Sigmoid colon (tissue), 6 donors: ENCODE measurements at regions not wholly inside any gene's neighbourhood (a gene's known extent, or its start where the extent isn't known, plus 50 kb on each side); places are given as distances from the start of the nearest gene placed in this dataset.
"Not testable (repeated sequence)": the region's sequence is repeated elsewhere in the genome, so short reads cannot be mapped to it uniquely, and the experiment has no call there.

Experiments
- DNase-seq: peaks from one replicate; pipeline ENCODE4 v3.0.0-alpha.2; 2019
- H3K27ac ChIP-seq, 4 donors: fragments of 200-600 bp; sonication (generic); one replicate each; pipeline ENCODE4 v1.5.1; 2016 to 2019; ENCODE audit warnings: mild to moderate bottlenecking in 1 of 4
- H3K27me3 ChIP-seq, 3 donors: fragments of 200-600 bp; sonication (generic); one replicate each; pipeline ENCODE4 v1.5.1; 2019; ENCODE audit warnings: mild to moderate bottlenecking in 1 of 3
- H3K36me3 ChIP-seq, 4 donors: fragments of 200-600 bp; sonication (generic); one replicate each; pipeline ENCODE4 v1.5.1; 2016 to 2019
- H3K4me1 ChIP-seq, 4 donors: fragments of 200-600 bp; sonication (generic); one replicate each; pipeline ENCODE4 v1.5.1; 2017 to 2019
- H3K4me3 ChIP-seq, 4 donors: fragments of 200-600 bp; sonication (generic); one replicate each; pipeline ENCODE4 v1.5.1; 2017 to 2019; ENCODE audit warnings: mild to moderate bottlenecking in 2 of 4, moderate library complexity in 1 of 4
- H3K9me3 ChIP-seq, 4 donors: fragments of 200-600 bp in 3 of 4; sonication (generic) in 3 of 4; one replicate each; pipeline versions ENCODE4 v1.5.1 to v1.6.1; 2013 to 2019
- EP300 ChIP-seq, 4 donors: sonication (generic); formaldehyde crosslinking; IDR thresholded peaks; one replicate each; pipeline ENCODE4 v1.6.1; 2017; ENCODE audit warnings: antibody characterized with exemption in 4 of 4
- POLR2A ChIP-seq, 2 donors: fragments of 450-650 bp; IDR thresholded peaks; one replicate each; pipeline ENCODE4 v1.6.1; 2016; ENCODE audit warnings: antibody characterized with exemption in 2 of 2, mild to moderate bottlenecking in 2 of 2, moderate library complexity in 2 of 2
- POLR2AphosphoS5 ChIP-seq, 4 donors: sonication (generic); formaldehyde crosslinking; IDR thresholded peaks; one replicate each; pipeline ENCODE4 v1.6.1; 2017; ENCODE audit warnings: antibody characterized with exemption in 4 of 4
- WGBS, 2 donors: extraction: QIAGEN DNeasy Blood & Tissue Kit; methylation state at CpG; one replicate each; pipeline ENCODE4 v1.1.7; 2013; 5-methylcytosine and 5-hydroxymethylcytosine counted together
- intact Hi-C: fragments of 100-400 bp; cut with DNase I; formaldehyde crosslinking; loops from one replicate; pipeline ENCODE4 v1.15.1; 2023
- TF ChIP-seq, protein P1 (sequence below), 4 experiments: fragments of 450-650 bp in 3 of 4; fragments of 200-600 bp in 1 of 4; IDR thresholded peaks; one replicate each; pipeline ENCODE4 v1.5.1; 2016 to 2019; ENCODE audit warnings: antibody characterized with exemption in 4 of 4, mild to moderate bottlenecking in 3 of 4, moderate library complexity in 2 of 4
- donor health status: healthy with polysubstance abuse.
- donor health status: healthy.

- Histone ChIP-seq H3K27me3 (no peaks in the 10 kb centered on the region), H3K9me3 (peaks cover 0 to 16% (median 3%) of the 10 kb centered on the region in 4 donors), H3K4me1 (no peaks in the 10 kb centered on the region), H3K27ac (no peak overlapping the region), H3K4me3 (no peak overlapping the region), H3K36me3 (no peaks in the 10 kb centered on the region)
- intact Hi-C loops: no loop called here
- DNase-seq: no peak
- TF ChIP-seq, protein P1, sequence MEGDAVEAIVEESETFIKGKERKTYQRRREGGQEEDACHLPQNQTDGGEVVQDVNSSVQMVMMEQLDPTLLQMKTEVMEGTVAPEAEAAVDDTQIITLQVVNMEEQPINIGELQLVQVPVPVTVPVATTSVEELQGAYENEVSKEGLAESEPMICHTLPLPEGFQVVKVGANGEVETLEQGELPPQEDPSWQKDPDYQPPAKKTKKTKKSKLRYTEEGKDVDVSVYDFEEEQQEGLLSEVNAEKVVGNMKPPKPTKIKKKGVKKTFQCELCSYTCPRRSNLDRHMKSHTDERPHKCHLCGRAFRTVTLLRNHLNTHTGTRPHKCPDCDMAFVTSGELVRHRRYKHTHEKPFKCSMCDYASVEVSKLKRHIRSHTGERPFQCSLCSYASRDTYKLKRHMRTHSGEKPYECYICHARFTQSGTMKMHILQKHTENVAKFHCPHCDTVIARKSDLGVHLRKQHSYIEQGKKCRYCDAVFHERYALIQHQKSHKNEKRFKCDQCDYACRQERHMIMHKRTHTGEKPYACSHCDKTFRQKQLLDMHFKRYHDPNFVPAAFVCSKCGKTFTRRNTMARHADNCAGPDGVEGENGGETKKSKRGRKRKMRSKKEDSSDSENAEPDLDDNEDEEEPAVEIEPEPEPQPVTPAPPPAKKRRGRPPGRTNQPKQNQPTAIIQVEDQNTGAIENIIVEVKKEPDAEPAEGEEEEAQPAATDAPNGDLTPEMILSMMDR (IDR thresholded peaks at IDR 0.05): no peak
- TF ChIP-seq POLR2A (IDR thresholded peaks at IDR 0.05) (no peak), POLR2AphosphoS5 (IDR thresholded peaks at IDR 0.05) (no peak), EP300 (IDR thresholded peaks at IDR 0.05) (no peak)
- 94 to 98% methylated on average over 2 of the region's 2 CpGs for WGBS, 2 donors
These were observed 325.2 kb upstream of the POU5F2 start for GRCh38 chr5:94066437-94067207.

- no peak for DNase-seq
- Histone ChIP-seq H3K4me3 (no peak overlapping the region), H3K9me3 (peaks cover 0 to 16% (median 3%) of the 10 kb centered on the region in 4 donors), H3K36me3 (no peaks in the 10 kb centered on the region), H3K4me1 (no peaks in the 10 kb centered on the region), H3K27me3 (no peaks in the 10 kb centered on the region), H3K27ac (no peak overlapping the region)
- intact Hi-C loops: no loop called here
- TF ChIP-seq POLR2A (IDR thresholded peaks at IDR 0.05) (no peak), EP300 (IDR thresholded peaks at IDR 0.05) (no peak), POLR2AphosphoS5 (IDR thresholded peaks at IDR 0.05) (no peak)
- TF ChIP-seq, protein P1 (IDR thresholded peaks at IDR 0.05): no peak
These were observed 322.6 kb upstream of the POU5F2 start for GRCh38 chr5:94064025-94064424.

GRCh38 chr5:94057655-94058054 is 316.3 kb upstream of the POU5F2 start:
- intact Hi-C loops: no loop called here
- Histone ChIP-seq H3K4me1 (peaks cover 0 to 10% (median 5%) of the 10 kb centered on the region in 4 donors), H3K27ac (no peak overlapping the region)

DNA sequence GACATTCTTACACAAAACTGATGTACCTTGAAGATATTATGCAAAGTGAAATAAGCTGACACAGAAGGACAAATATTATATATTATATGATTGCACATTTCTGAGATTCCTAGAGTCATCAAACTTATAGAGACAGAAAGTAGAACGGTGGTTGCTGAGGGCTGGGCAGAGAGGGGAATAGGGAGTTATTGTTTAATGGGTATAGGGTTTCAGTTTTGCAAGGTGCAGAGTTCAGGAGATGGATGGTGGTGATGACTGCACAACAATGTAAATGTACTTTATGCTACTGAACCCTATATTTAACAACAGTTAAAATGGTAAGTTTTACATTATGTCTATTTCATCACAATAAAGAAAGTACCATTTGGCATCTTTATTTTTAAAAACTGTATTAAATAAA is 315.8 kb upstream of the POU5F2 start:
- TF ChIP-seq, protein P1 (IDR thresholded peaks at IDR 0.05): no peak
- TF ChIP-seq EP300 (IDR thresholded peaks at IDR 0.05): no peak
- no peak for TF ChIP-seq POLR2AphosphoS5 (IDR thresholded peaks at IDR 0.05)
- no peak for TF ChIP-seq POLR2A (IDR thresholded peaks at IDR 0.05)
- WGBS, 2 donors: 57 to 64% methylated on average over 1 of the region's 1 CpG
- peaks cover 0 to 10% (median 5%) of the 10 kb centered on the region in 4 donors for H3K4me1 ChIP-seq

More at GRCh38 chr5:94057655-94058054, 316.3 kb upstream of the POU5F2 start:
- TF ChIP-seq POLR2A (IDR thresholded peaks at IDR 0.05) (no peak), EP300 (IDR thresholded peaks at IDR 0.05) (no peak), POLR2AphosphoS5 (IDR thresholded peaks at IDR 0.05) (no peak)
- TF ChIP-seq, protein P1 (IDR thresholded peaks at IDR 0.05): no peak
- 84 to 94% methylated on average over 2 of the region's 2 CpGs for WGBS, 2 donors
- no peak overlapping the region for H3K4me3 ChIP-seq
- no peaks in the 10 kb centered on the region for H3K27me3 ChIP-seq
- H3K36me3 ChIP-seq: no peaks in the 10 kb centered on the region
- H3K9me3 ChIP-seq: no peaks in the 10 kb centered on the region
- DNase-seq: no peak

GRCh38 chr5:94049307-94049922 is 308.0 kb upstream of the POU5F2 start:
- H3K9me3 ChIP-seq, DNase-seq, H3K4me1 ChIP-seq, H3K27me3 ChIP-seq, intact Hi-C loops, H3K4me3 ChIP-seq, H3K27ac ChIP-seq: not testable (repeated sequence)
- H3K36me3 ChIP-seq: peaks cover 0 to 36% (median 0%) of the 10 kb centered on the region in 4 donors
- WGBS, 2 donors: 81 to 97% methylated on average over 10 of the region's 10 CpGs

More for the DNA sequence above, 315.8 kb upstream of the POU5F2 start:
- intact Hi-C loops: no loop called here
- peaks cover 0 to 3% (median 0%) of the 10 kb centered on the region in 4 donors for H3K36me3 ChIP-seq
- DNase-seq: no peak
- H3K27ac ChIP-seq: no peak overlapping the region
- no peaks in the 10 kb centered on the region for H3K27me3 ChIP-seq
- no peak overlapping the region for H3K4me3 ChIP-seq
- H3K9me3 ChIP-seq: no peaks in the 10 kb centered on the region
